NCI-H748 (cell line): ENCODE measurements at regions not wholly inside any gene's neighbourhood (a gene's known extent, or its start where the extent isn't known, plus 50 kb on each side); places are given as distances from the start of the nearest gene placed in this dataset.
A peak's percentile ranks its signal among the peaks of the same experiment; 100 is the strongest.
"Not testable (repeated sequence)": the region's sequence is repeated elsewhere in the genome, so short reads cannot be mapped to it uniquely, and the experiment has no call there.

ENCODE experiments used
- DNase-seq: peaks from one replicate; lab custom pipeline; 2025; ENCODE audit not compliant: unreplicated experiment; lab: John Stamatoyannopoulos, UW

DNA sequence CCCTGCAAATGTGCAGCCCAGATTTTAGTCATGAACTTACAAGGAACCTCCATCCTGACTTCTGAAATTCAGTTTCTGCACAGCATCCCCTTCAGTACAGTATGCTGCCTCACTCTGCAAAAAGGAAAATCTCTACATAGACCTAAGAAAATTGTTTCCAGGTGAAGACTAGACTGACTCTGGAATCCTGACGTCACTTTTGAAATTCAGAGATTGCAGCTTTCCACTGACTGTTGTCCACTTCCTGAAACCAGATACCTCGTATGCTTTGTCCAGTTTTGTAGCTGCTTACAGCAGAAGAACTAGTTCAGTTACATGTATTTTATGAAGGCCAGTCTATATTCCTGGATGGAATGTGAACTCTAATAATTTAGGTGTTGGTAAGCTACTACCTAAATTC lies 629.3 kb upstream of the ST8SIA4 start:
- no peak for DNase-seq

DNA sequence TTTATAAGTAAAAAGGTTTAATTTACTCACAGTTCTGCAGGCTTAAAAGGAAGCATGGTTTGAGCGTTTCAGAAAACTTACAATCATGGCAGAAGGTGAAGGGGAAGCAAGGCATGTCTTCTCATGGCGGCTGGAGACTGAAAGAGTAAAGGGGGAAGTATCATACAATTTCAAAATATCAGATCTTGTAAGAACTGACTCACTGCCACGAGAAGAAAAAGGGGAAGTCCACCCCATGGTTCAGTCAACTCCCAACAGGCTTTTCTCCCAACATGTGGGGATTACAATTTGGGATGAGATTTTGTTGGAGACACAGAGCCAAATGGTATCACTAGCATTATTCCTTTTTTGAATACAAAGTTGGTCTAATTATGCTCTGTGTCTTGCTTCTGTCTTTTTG lies 627.9 kb upstream of the ST8SIA4 start:
- no peak for DNase-seq

DNA sequence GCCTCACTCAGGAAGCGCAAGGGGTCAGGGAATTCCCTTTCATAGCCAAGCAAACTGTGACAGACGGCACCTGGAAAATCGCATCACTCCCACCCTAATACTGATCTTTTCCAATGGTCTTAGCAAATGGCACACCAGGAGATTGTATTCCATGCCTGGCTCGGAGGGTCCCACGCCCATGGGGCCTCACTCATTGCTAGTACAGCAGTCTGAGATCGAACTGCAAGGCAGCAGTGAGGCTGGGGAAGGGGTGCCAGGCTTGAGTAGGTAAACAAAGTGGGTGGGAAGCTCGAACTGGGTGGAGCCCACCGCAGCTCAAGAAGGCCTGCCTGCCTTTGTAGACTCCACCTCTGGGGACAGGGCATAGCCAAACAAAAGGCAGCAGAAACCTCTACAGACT lies 626.0 kb upstream of the ST8SIA4 start:
- DNase-seq: not testable (repeated sequence)

DNA sequence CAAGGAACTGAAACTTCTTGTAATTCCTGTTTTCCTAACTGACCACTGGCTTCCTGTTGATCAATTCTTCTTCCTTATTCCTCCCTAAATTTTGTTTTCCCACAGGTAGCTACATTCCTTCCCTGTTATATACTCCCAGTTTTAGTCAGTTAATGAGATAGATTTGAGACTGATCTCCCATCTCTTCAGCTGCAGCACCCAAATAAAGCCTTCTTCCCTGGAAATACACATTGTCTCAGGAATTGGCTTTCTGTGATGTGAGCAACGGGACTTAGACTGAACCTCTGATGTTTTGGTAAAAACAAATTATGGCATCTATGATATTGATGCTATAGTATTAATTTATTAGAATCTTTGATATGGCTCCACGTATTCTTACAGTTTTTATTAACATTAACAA lies 617.3 kb upstream of the ST8SIA4 start:
- no peak for DNase-seq

DNA sequence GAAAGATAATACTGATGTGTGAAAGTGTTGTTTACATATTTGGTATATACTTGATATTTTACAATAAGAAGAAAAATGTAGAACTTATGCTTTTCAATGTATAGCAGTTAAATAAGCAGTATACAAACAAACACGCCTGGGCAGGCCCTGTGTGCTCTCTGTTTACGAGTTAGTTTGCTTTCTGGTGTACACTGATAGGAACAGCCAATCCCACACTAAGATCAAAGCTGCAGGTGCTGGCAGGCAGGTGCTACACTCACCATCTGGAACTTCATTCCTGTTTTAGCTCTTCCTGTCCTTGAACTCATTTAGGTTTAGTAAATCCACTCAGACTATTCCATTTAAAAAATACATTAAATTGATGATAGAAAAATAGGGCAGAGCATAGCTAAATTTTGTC lies 614.7 kb upstream of the ST8SIA4 start:
- DNase-seq: peak; percentile 60

DNA sequence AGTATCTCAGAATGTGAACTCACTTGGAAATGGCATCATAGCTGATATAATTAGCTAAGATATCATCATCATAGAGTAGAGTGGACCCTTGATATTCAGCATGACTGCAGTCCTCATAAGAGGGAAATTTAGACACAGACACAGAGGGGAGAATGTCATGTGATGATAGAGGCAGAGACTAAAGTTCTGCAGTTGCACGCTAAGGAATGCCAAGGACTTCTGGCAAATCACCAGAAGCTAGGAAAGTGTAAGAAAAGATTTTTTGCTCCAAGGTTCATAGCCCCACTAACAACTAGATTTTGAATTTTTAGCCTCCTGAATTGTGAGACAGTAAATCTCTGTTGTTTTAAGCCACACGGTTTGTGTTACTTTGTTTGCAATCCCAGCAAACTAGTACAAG lies 612.6 kb upstream of the ST8SIA4 start:
- no peak for DNase-seq

DNA sequence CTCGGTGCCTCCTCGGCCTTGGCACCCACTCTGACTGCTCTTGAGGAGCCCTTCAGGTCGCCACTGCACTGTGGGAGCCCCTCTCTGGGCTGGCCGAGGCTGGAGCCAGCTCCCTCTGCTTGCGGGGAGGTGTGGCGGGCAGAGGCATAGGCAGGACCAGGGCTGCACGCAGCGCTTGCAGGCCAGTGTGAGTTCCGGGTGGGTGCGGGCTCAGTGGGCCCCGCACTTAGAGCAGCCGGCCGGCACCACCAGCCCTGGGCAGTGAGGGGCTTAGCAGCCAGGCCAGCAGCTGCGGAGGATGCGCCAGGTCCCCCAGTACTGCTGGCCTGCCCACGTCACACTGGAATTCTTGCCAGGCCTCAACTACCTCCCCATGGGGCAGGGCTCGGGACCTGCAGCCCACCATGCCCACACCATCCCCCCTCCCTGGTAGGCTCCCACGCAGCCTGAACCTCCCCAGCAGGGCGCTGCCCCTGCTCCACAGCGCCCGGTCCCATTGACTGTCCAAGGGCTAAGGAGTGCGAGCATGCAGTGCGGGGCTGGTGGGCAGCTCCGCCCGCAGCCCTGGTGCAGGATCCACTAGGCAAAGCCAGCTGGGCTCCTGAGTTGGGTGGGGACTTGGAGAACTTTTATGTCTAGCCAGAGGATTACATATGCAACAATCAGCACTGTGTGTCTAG lies 602.9 kb upstream of the ST8SIA4 start:
- no peak for DNase-seq

DNA sequence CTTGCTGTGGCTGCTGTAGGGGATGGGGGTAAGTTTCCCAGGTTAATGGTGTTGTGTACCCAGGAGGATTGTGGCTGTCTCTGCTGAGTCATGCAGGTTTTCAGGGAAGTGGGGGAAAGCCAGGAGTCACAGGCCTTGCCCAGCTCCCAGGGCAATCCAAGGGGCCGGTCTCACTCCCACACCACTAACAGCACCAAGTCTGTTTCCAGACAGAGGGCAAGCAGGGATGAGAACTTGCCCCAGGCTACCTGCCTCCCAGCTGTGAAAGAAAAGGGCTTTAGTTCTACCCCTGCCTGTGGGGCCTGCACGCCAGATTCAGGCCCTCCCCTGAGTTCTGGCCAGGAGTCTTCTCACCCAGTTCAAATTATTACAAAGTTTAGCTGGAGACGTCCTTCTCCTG lies 579.8 kb upstream of the ST8SIA4 start:
- no peak for DNase-seq

DNA sequence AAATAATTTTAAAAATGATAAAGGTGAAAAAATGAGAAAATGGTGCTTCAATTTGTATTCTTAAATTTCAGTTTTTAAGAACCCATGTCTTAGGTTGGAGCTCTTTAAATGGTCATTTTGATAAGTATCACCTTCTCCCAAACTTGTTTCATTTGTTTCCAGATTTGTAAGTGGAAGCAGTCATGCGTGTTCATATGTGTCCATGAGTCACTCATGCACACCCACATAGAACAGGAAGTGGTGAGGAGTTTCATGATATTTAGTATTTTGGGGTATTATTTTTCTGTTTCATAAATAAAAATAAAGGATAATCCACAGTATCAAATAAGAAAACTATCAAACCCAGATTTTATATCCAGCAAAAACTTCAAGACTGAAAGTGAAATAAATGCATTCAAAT lies 570.4 kb upstream of the ST8SIA4 start:
- no peak for DNase-seq

DNA sequence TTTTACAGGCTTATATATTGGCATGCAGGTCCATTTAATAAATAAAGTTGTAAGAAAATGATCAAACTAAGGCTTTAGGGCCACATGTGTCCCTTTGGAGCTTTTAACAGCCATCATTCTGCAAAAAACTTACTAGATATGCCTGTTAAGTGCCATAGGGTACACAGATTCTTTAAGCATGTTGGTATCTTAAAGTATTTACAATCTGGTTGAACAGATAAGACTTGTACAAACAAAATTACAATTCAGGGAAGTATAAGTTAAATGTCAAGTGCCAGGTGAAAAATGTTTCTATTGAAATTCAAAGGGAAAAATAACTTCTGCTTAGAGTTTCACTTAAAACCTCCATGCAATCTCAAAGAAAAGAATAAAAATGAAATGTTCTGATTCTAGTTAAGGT lies 558.4 kb upstream of the ST8SIA4 start:
- DNase-seq: no peak

DNA sequence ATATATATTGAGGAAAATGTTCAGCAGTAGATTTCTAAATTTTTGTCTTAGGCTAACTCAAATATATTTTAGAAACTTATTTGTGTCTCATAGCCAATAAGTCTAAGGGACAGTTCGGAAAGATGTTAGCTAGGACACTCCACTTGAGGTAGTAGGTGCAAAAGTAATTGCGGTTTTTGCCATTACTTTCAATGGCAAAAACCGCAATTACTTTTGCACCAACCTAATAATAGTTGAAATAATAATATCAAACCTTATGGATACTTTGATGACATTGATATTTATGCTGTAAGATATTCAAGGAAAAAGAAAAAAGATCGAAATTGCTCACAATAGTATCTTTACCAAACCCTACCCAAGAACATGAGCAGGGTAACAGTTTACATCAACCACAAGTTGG lies 555.5 kb upstream of the ST8SIA4 start:
- DNase-seq: no peak

DNA sequence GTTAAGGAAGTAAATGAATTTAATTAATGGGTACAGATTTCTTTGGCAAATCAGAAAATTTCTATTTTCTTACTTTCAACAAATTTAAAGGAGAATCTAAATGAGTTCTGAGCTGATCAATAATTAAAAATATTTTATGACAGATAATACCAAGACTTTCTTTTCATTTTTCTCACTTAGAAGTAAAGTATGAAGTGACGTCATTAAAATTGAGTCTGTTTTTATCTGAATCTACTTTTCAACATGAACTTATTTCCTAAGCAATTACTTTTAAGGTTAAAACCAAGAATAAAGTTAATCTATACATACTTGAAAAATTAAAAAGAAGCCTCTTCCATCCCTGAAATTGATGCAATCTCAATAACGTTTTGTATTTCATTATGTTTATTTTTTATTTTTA lies 552.8 kb upstream of the ST8SIA4 start:
- no peak for DNase-seq

DNA sequence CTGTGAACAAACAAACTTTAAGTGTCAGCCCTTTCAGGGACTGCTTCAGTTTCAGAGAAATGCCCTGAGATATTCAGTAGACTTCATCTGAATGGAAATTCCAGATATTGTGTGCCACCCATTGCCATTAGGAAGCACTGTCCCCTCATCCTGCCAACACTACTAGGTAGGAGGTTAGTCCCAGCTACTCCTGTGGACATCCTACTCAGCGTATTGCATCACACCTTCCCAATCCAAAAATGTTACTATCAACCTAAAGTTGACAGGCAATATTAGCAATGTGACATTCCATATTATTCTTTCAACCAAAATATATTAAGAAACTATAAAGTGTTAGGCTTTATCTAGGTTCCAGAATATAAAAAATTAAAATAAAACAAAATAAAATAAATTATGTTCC lies 552.0 kb upstream of the ST8SIA4 start:
- no peak for DNase-seq

DNA sequence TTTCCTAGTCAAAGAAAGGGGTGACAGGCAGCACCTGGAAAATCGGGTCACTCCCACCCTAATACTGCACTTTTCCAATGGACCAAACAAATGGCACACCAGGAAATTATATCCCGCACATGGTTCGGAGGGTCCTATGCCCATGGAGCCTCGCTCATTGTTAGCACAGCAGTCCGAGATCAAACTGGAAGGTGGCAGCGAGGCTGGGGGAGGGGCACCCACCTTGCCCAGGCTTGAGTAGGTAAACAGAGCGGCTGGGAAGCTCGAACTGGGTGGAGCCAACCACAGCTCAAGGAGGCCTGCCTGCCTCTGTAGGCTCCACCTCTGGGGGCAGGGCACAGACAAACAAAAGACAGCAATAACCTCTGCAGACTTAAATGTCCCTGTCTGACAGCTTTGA lies 539.2 kb upstream of the ST8SIA4 start:
- not testable (repeated sequence) for DNase-seq

DNA sequence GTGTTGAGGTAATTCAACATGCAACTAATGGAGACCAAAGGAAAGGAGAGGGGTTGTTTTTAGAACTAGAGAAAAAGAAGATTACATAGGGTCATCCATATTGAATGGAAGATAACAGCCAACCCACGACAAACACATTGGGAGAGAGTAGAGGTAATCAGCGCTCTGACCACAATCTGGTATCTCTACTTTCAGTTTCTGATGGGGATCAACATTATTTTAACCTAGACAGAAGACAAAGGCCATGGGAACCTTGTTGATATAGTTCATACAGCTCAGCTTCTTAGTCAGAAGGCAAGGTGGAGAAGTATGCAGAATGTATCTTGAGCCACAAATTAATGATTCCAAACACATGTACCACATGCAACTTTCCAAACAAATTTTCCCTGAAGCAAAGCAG lies 537.1 kb upstream of the ST8SIA4 start:
- DNase-seq: no peak

DNA sequence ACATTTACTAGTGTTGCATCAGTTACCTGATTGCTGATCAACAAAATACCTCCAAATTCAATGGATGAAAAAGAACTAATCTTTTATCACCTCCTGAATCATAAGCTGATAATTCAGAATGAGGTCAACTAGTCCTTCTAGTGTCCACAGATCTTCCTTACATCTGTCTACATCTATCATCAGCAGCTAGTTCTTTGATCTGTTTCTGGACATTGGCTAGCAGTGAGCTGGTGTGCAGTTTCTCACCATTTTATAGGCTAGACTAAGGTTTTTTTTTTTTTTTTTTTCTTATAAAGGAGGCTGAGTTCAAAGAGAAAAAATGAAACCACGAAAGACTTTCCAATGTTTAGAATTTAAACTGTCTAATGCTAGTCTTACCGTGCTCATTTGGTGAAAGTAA lies 534.3 kb upstream of the ST8SIA4 start:
- no peak for DNase-seq

DNA sequence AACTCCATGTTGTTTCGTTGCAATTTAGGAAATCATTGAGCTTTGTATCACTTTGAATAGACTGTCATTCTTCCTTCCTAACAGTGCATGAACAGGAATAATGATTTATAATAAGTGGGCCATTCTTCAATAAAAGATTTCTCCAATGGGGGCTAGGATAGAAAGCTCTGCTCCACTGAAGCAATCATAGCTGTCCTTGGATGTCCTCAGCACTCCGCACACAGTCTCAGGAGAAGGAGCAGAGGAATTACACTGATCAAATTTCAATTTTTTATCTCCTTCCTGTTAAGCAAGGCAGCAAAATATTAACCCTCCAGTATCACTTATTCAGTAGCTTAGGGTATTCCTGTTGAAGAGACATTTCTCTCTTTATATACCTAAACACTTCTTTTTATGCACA lies 532.7 kb upstream of the ST8SIA4 start:
- DNase-seq: no peak

DNA sequence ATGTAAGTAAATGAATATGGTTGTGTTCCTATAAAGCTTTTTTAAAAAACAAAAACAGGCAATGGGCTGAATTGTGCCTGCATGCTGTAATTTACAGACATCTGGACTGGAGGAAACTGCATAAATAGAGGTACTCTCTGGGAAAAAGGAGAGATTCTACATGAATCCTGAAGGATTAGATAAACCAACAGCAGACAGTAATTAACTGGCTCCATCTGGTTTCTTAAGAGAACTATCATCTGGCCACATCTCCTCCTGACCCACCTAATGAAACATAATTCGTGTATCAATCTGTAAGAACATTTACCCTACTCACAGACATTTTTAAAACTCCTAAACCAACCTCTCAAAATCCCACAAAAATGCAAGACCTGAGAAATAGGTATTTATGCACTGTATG lies 528.1 kb upstream of the ST8SIA4 start:
- DNase-seq: no peak

DNA sequence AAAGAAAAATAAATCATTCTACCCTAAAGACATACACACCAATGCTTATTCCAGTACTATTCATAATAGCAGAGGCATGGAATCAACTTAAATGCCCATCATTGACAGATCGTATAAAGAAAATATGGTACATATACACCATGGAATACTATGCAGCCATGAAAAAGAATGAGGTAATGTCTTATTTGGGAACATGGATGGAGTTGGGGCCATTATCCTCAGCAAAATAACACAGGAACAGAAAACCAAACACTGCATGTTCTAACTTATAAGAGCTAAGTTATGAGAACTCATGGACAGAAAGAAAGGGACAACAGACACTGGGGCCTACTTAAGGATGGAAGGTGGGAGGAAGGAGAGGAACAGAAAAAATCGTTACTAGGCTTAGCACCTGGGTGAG lies 527.5 kb upstream of the ST8SIA4 start:
- DNase-seq: no peak

DNA sequence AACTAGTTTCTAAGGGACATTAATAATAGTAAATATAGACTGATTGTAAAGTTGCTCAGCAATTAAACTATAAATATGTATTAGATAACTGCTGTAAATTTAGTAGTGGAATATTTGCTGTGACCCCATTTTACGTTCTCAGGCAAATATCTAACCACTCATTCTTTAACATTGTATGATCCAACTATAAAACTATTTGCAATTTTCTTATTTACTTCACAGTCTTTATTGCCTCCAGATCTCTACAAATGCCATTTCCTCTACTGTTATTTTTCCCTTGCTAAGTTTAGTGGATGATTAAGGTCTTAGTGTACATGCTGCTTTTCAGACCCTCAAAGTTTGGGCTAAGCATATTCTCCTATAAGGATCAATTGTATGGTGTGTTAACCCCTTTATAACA lies 526.2 kb upstream of the ST8SIA4 start:
- DNase-seq: no peak

DNA sequence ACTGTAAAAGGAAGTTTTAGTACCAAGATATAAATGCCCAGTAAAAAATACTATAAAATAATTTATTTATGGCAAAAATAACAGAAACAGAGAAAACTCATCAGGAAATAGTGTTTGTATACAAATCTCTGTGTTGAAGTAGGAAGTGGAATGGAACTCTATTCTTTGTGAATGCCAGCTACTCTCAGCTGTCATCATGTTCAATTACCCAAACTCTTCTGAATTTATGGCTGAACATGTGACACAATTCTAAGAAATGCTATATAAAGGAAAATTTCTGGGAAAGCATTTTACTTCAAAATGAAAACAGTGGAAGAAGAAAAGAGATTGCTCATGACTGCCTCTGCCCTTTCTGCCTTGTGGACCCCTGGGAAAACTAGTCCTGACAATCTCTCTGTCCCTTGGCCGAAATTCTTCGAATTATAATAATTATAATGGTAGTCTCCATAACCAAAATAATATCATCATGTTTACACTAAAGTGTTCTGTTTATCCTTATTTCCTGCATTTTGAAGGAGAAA lies 522.3 kb upstream of the ST8SIA4 start:
- DNase-seq: no peak

DNA sequence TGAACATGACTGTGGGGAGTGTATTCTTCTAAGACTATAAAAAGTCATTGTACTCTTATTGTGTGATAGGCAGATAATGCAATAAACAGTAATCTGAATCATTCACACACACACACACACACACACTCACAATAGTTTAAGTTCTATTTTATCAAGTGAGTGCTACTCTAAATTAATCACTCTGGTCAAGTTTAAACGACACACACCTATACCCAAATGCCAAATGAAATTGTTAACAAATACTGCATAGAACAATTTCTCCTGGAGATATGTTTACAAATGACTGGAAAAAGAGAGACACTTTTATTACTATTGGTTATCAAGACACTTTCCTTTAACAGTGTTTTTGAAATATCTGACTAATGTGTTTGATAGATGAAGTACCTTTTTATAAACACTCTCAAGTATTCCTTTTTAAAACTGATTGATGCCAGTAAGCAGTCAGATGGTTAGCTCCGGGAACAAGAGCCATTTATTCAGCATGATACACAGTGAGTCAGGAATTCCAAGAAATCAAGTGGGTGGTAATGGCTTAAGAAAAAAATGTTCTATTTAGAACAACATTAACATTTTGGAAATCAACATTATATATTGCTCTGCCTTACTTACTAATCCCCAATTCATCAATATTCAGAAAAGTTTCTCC lies 521.6 kb upstream of the ST8SIA4 start:
- no peak for DNase-seq

DNA sequence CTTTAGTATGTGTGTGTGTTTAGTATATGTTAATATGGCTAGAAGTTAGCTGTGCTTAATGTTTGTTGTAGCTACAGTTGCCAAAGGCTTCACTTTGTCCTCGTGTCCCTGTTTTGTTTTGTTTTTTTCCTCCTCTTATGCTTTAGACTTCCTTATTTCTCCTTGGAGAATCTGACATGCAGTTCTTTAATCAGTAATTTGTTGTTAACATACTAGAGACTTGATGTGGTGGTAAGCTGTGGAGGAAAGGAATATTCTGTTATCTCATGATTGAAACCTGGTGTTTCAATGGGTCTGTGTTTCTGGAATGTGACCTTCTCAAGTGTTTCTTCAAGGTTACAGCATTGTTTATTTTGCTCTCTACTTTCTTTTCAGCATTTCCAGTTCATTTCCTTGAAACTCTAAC lies 515.6 kb upstream of the ST8SIA4 start:
- no peak for DNase-seq
